NCI-H748 (cell line): ENCODE measurements at regions not wholly inside any gene's neighbourhood (a gene's known extent, or its start where the extent isn't known, plus 50 kb on each side); places are given as distances from the start of the nearest gene placed in this dataset.
A peak's percentile ranks its signal among the peaks of the same experiment; 100 is the strongest.
"Not testable (repeated sequence)": the region's sequence is repeated elsewhere in the genome, so short reads cannot be mapped to it uniquely, and the experiment has no call there.

Source experiments
- DNase-seq: peaks from one replicate; lab custom pipeline; 2025; ENCODE audit not compliant: unreplicated experiment; lab: John Stamatoyannopoulos, UW

DNA sequence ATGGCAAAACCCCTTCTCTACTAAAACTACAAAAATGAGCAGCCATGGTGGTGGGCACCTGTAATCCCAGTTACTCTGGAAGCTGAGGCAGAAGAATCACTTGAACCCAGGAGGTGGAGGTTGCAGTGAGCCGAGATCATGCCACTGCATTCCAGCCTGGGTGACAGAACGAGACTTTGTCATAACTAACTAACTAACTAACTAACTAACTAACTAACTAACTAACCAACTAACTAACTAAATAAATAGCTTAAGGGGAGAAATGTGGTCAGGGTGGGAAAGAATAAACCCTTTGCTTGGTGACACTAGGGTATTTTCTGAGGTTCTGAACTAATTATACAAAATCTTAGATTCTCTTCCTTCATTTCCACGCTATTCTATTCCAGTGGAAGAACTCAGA, 184.4 kb upstream of the MEF2C start:
- no peak for DNase-seq

DNA sequence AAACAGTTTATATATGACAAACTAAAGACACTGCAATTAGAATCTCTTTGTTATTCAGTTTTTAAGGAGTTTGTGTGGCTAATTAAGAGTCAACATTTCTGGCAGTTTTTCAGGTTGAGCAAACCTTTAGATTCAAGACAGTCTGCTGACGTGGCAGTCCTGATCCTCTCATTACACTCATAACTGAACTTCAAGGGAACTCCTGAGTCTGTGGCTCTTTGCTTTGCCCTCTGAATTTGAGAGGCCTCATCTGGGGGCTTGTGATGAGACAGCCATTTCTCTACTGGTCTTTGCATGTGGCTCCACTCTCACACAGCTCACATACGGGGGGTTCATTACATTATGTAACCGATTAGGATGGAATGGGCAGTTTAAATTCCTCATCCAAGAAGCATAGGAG, 182.9 kb upstream of the MEF2C start:
- DNase-seq: no peak

DNA sequence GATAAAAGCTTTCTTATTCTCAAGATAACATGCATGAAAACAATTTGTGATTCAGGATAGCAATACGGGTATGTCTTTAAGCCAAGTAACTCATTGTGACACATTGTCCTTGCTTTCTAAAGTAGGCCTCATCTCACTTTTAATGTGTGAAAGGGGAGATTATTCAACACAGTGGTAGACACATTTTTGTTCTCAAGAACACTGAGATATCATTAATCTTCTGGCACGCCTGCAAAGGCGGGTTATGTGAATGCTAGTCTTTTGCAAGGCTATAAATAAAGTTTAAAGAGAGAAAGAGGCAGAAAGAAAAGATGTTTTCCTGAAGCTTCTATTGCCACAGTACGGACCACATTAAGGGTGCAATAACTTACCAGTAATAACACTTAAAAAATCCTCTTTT, 181.8 kb upstream of the MEF2C start:
- DNase-seq: no peak

DNA sequence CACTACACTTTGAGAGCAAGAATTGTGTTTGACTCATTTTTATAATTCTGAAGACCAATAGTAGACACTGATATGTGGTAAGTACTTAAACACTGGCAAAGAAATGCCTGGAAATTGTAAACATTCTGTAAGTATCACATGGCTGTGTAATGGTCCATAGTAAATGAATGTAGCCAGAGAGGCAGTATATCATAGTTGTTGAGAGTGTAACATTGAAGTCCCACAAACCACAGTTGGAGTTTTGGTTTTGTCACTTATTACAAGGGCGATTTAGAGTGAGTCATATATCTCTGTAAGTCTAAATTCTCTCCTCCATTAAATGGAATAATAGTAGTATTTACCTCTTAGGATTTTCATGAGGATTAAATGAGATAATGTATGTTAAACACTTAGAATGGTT, 181.1 kb upstream of the MEF2C start:
- no peak for DNase-seq

DNA sequence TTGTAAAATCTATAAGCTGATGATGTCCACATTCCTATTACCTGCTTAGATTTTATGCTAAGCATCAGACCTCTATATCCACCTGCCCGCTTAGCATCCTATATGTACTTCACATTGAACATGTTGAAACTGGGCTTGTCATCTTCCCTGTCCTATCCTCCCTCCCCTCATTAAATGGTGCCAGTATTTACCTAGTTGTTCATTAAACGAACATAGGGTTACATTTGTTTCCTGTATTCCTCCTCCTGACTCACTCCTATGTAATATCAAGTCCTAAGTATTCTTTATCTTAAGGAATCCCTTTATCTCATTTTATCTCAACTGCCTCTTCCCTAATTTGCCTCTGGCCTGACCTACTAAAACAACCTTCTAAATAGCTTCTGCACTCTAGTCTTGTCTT, 177.8 kb upstream of the MEF2C start:
- DNase-seq: no peak

DNA sequence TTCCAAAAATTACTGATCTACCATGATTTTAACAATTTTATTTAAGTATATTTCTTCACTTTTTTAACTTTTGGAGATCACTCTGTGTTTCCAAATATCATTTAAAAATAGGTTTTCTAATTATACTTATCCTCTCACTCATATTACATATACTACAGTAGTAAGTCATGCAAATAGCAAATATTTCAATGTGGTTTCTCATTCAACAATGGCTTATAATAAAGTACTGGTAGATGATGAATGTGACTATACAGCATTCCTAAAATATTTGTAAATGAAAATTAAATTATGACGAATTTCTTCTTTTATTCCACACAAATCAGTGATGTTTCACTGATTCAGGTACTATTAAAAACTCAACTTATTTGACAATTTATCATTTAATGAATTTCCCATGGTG, 176.3 kb upstream of the MEF2C start:
- DNase-seq: no peak

DNA sequence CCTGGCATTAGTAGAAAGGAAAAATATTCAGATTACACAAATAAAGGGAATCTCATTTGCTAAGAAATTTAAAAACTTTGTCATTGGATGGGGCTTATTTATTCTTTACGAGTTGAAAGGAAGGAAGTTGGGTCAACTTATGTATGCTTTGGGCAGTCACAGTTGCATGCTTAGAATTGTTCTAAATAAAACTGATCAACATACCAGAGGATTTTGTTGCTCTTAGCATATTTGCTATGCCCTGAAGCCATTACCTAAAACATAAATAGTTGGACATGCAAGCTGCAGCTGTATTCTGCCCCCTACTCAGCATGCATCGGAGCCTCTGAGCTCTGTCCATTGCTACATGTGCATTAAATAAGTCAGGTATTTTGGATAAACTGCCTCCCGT, 172.7 kb upstream of the MEF2C start:
- no peak for DNase-seq

DNA sequence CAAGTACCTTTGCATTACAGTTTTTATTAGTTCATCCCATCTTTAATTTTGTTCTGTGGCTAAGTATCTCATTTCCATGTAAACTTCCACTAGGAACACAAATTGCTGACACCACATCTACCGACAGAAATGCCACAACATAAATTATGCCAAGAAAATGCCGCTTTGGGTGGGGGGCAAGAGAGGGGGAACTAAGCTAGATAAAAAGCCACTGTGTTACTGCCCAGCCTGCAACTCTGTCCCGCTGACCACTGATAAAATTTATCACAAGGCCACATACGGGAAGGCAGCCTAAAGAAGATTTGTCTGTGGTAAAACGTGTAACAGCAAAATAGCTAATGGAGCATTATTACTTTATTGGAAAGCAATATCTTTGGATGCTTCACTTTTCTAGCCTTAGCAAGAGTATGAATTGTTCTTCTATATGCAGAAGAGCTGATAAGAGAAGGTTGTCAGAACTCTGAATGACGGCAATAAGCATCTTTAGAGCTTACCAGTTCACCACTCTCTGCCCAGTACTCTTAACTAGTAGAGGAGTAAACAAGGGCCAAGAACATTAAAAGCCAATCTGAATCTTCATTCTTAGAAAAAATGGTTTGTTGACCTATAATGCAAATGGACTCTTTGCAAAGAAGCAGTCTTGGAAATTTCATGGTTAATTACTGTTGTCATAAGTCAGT, 172.2 kb upstream of the MEF2C start:
- DNase-seq: no peak

DNA sequence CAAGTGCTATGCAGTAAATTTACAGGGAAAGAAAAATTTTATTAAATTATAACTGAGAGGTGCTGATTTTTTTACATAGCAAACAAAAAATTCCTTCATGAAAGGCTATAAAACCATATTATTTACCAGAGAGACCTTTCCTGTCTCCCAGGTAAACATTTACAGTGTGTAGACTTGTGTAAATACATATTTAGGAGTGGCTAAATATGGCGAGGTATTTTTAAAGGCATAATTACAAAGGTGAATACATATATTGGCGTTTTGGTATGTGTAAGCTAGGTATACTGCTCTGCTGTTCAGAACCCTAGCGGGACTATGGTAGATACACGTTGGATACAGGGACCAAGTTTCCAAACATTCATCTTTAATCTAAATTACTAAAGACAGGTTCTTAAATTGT, 170.6 kb upstream of the MEF2C start:
- no peak for DNase-seq

DNA sequence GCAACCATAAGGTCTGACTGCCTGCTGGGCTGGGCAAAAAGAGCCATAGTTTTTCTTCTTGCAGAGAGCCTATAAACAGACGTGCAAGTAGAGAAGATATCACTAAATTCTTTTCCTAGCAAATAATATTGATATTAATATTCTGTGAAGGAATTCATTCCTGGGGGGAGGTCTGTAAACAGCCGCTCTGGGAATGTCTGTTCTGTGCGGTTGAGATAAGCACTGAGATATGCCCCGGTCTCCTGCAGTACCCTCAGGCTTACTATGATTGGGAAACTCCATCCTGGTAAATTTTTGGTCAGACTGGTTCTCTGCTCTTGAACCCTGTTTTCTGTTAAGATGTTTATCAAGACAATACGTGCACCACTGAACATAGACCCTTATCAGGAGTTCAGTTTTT, 167.1 kb upstream of the MEF2C start:
- not testable (repeated sequence) for DNase-seq

DNA sequence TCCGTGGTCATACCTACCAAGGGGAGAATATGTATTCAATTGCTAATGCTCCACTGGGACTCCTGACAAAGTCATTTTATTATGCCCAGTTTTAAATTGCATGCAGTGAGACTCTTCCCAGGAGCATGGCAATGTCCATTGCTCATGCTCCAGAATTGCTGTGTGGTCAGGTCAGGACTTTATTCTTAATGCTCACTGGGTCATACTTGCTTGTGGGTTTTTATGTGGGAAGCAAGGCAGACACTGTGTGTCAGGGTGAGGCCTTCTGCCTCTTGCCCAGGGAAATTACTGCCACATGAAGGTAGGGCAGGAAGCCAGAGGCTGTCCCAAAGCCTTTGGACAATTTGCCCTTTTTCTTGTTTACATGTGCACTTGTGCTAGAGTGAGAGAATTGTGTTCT, 164.6 kb upstream of the MEF2C start:
- no peak for DNase-seq

DNA sequence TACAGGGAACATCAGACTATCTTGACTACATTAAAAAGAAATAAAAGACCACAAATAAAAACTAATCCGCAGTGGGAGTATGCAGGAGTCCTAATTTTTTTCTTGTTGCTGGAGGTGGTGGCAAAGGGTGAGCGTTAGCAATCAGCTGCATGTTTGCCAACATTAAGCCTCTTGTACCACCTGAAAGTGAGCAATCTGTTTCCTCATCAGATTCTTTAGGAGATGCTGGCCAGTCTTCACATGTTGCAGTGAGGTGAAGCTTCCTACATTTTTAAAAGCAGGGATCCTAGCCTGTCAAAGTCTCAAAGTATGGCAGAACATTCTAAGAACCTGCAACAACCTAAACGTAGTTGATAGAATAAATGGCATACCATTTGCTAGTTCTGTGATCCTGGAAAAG, 162.2 kb upstream of the MEF2C start:
- DNase-seq: no peak

DNA sequence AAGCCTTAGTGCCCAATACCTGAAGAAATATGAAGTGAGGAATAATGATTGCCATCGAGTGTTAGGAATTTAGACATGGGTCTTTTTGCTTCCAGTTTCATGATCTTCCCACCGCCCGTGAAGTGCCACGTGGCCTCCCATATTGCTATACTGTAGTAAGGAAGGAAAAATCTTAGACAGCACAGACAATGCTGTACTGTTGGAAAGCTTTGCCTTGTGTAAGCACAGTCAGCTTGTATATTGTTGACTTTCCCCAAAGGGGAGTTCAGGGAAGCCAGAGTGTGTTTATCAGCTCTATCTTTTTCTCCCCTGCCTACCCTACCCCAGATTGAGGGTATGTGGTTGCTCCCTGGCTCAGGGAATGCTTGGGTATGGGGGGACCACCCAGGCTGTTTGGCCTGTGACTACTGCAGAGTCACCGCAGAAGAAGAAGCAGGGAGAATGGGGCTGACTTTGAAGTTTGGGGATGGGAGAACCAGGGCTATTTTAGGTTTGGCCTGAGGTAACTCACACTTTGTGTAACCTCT, 161.8 kb upstream of the MEF2C start:
- no peak for DNase-seq

DNA sequence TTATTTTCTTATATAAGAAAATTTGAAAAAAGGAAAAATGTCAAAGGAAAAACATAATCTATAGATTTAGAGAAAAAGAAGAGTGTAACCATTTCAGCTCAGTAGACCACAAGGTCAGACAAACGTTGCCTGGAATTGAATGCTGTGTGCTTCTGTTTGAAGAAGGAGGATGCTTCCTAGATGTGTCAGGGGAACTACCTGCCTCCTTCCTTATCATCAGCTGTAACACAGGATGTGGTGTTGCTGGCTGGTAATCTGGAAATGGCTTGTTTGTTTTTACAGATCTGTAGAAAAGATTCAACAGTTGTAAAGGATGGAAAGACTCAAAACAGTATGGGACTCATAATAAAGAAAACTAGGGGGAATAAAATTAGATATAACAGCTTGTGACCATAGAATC, 160.7 kb upstream of the MEF2C start:
- no peak for DNase-seq

DNA sequence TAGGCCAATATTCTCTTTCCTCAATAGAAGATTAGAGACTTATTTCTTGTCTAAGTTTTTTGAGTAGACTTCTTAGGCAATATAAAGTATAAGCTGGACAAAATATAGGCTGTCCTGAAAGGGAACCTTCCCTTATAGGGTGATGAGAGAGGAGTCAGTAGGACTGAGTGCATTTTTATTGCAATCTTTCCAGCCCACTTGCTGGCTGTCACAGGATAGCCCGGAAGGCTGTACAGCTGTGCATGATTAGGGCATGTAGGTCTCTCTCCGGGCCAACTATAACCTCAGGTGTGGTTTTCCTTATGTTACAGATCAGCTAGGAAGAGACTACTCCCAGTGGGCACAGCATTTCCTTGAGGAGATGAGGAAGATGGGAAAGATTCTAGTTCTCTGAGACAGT, 159.8 kb upstream of the MEF2C start:
- DNase-seq: no peak

DNA sequence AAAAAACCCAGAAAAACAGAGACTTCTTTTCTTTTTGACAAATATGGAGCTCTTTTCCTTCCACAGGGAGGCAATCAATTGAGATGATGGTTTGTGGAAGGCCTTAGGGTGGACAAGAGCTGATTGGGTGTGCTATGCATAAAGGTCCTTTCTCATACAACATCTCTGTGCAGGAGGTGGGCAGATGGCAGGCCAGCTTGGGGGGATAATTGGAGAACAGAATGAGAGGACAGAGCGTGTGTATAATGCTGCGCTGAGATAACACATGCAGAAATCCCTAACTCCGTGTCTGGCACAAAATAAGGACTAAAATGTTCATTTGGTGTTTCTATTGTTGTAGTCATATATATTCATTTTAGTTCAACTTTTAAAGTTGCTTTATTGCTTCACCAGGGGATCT, 159.0 kb upstream of the MEF2C start:
- DNase-seq: no peak

DNA sequence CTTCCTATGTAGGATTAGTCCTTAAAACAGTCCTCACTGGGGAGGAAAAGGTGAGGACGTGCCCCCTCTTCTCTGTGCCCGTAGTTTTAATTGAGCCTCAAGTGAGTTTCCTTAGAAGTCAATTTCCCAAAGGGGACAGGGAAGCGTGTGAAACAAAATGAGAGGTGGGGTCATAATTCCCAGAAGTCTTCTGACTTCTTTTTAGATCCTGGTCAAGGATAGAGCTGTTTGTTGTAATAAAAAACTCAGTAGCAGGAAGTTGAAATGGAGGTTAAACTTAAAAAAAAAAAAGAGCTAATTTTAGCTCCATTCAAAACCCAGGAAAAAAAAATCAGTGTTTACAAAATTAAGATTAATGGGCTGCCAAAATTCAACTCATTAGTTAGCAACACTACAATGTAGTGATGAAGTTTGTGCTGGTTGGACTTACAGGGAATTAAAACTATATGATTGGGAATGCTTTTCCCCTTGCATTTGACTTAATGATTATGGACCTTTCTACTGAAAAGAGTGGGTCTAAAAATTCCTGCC, 158.3 kb upstream of the MEF2C start:
- DNase-seq: no peak

DNA sequence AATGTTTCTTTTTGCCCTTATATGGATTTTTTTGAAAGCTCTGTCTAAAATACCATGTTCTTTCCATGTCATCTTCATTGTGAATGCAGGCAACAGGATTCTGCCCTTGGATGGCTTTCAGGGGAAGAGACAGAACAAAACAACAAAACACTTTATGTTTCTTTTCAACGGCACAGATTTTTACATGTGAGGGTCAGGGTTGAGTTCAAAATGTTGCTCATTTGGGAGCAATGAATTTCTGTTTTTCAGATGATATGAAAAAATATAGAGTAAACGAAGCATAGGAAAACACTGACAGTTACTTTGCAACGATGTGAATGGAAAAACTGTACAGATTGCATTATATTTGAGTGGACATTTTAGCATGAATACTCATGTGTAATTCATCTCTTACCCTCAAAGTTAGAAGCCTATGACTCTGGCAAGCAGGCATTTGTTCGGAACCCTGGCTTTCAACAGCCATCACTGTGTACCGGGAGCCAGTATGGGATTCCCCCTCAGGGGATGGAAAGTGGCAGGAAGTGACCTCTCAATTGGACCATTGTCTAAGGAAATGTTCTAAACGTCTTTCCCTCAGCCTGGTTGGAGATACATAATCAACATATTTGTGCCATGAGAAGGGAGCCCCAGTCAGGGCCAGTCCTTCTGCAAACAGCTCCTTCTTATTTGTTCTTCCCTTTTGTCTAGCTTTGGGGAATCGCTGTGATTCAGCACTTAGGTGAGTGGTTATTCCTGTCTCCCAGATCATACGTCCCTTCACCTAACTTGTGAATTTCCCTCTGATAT, 153.9 kb upstream of the MEF2C start:
- DNase-seq: no peak

DNA sequence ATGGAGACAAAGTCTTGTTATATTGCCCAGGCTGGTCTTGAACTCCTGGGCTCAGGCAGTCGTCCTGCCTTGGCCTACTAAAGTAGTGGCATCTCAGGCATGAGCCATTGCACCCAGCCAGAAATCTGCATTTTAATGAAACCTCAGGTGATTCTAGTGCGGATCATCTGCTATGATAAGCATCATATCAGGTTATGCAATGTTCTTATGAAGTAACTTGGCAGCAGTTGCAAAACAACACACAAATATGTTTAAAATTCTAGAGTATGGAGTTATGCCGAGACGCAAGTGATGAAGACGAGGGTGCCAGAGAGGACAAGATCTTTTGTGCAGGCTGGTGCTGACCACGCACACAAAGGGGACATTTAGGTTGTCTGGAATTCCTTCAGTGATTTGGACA, 153.2 kb upstream of the MEF2C start:
- DNase-seq: no peak

DNA sequence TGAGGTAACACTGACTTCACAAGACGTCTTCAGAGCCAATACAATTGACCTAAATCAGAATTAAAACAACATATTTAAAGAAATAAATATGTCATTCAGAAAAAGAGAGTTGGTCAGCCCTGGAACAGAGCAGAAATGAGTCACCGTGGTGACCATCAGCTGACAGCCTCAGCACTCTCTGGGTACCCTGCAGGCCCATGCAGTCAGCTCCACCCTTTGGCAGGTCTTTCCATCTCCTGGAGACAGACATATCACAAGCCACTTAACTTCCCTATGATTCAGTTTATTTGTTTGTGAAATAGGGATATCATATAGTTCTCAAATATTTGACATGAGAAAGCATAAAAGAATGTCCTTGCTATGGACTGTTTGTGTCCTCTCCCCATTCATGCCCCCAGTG, 151.6 kb upstream of the MEF2C start:
- no peak for DNase-seq

DNA sequence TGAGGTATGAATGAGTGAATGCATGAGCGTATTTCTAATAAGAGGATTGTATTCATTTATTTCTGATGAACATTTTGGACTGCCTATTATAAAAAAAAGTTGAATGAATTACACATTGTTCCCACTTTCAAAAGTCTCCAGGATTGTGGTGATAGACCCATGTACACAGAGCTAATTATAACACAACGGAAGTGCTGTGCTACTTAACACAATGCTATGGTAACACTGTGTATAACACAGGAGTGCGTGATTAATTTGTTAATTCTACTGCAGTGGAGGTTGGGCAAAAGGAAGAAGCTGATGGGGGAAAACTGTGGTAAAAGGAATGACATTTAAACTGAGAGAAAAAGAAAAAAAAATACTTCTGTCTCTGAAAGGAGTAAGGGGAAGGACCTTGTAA, 147.8 kb upstream of the MEF2C start:
- peak; percentile 10 for DNase-seq

DNA sequence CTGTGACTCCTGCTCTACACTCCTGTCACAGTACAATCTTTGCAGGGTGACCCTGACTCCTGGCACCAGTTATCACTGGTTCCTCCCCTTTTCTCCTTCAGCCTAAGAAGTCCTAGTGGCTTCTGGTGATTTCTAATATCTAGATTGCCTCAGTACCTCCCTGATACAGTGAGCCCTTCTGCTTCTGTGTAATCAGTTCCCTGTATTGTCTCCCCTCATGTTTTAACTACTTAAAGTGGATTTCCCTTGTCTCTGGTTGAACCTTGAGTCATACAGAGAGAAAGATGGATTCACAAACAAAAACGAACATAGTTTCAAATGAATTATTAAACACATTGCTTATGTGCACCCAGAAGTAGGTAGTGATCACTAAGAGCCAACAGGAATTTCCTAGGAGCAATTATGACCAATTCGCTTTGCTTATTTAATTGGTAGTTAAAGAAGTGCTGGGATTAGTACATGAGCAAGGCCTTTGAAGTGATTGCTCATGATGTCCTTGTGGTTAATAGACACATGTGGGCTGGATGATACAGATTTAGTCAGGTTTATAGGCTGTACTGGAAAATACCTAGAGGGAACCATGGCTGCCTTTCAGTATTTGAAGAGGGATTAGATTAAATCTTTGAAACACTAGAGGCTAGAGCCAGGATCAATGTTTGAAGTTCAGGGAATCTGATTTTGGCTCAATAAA, 145.8 kb upstream of the MEF2C start:
- no peak for DNase-seq
